Muscle of arm (tissue), 1 donor: ENCODE measurements at regions not wholly inside any gene's neighbourhood (a gene's known extent, or its start where the extent isn't known, plus 50 kb on each side); places are given as distances from the start of the nearest gene placed in this dataset.
A peak's percentile ranks its signal among the peaks of the same experiment; 100 is the strongest.

Experiments
- DNase-seq: peaks from one replicate; pipeline ENCODE4 v3.0.0-alpha.2; 2013

DNA sequence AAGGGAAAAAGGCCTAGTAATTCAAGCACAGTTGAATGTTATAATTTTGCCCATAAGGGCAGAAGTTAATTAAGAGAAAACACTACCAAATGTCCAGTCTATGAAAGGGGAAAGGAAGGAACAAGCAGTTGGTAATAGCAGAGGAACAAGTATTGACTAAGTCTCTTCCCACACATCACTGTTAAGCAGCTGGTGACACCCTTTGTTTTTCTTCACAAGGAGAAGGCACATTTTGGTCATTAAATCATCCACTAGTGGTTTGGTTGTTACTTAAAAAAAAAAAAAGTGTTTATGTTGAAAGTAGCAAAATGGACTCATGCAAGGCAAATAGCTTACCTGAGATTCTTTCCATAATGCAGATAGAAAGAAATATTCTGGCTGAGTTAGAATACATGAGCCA is 321.4 kb upstream of the NECTIN3 start:
- DNase-seq = no peak

DNA sequence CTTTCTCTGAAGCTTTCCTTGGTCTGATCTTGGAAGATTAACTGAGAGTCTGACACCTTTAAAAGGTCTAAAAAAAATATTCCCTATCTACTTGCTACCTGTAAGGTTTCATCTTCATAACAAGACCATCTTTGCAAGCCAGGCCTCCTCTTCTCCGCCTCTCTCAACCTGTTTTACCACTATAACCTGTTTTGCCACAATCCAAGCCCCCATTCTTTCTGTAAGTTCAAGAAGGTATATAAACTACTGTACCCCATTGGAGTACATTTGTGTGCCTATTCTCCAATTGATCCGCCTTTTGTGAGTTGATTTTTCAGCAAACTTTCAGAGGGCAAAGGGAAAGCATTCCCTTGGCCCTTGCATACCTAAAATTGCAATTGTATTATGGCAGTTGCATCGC is 319.3 kb upstream of the NECTIN3 start:
- DNase-seq = no peak

DNA sequence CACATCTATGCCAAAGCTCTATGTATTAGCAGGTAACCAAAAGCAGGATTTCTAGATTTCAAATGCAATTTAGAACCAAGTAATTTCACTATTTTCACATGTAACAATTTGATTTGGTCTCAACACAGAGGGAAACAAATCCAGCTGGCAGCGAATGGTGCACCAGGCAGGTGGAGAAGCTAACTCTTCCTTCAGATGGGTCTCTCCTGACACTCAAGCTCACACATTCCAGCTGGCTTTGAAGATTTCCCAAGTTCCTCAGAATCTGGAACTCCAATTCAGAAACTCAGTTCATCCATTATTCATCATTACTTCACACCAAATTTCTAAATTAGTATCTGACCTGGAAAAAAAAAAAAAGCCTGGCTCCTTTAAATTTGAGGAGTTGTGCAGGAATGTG is 318.1 kb upstream of the NECTIN3 start:
- no peak for DNase-seq

DNA sequence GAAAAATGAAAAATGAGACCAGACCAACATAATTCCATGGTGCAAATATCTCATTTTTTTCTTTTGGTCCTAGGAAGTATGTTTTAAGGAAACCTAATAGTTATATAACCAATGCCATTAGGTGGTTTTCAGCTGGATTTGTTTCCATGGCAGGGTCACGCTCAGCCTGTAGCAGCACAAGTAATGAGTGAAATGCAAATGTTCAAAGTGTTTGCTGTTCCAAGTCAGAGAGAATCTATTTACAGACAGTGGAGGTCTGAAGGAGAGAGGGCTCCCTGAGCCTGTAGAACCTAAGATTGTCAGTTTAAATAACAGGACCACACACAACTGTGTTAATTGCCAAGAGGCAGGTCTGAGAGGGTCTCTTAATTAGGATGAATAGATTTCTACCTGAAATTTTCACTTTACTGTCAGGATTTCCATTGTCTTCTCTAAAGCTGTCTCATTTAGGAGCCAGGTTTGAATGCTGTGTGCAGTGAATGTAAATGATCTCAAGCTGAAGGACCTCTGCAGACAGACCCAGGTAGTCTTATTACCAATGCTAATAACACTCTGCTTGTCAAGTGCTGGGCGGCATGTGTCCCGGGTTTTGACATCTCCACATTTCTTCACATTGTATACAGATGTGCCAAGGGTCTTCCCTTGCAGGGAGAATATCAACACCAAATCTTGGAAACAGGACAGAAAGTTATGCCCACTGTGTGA is 317.3 kb upstream of the NECTIN3 start:
- DNase-seq = no peak

DNA sequence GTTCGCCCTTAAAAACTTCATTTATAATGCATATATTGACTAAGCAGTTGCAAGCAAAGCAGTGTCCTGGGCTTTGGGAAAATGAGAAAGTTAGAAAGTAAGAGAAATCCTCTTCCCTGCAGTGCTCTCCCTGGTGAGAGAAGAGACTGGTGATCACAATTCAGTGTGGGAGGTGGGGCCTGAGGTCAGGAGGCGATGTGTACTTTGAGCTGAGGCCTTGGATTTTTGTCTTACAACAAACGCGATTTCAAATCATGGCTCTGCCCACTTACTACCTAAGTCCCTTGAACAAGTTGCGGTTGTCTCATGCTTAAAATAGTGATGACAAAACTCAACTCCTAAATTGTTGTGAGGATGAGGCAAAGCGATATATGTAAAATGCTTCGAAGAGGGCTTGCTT is 316.3 kb upstream of the NECTIN3 start:
- DNase-seq = no peak

DNA sequence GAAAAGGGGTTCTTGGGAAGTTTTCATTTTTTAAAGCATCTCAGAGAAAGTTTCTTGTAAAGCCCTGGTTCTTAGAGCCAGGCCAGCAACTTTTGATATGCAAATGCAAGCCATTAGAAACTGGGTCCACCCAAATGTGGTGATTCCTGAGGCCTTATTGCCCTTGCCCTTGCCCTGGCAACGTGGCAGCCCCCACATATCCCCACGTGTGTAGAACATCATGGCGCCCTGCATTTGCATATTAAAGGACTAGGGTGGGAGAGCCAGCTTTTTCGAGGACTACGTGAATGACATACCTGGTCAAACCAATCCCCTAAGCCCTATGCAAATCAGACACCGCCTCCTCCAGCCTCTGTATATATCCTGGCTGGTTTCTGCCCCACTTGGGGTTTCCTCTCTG is 314.9 kb upstream of the NECTIN3 start:
- DNase-seq = no peak

DNA sequence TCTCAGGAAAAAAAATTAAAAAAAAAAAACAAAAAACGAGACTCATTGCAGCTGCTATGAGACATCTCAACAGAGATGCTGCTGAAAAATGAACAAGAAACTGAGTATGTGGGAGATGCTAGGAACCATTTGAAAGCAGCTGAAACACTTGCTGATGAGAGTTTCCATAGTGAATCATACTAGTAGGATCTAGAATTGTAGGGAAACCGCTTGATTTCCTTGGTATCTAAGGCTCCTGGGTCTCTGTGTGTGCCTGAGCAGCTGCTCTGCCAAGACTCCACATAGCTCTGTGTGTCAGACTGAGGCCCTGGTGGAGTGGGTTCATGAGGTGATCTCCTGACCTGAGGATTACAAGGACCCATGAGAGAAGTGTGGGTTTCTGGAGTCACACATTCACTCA is 313.4 kb upstream of the NECTIN3 start:
- DNase-seq = no peak

DNA sequence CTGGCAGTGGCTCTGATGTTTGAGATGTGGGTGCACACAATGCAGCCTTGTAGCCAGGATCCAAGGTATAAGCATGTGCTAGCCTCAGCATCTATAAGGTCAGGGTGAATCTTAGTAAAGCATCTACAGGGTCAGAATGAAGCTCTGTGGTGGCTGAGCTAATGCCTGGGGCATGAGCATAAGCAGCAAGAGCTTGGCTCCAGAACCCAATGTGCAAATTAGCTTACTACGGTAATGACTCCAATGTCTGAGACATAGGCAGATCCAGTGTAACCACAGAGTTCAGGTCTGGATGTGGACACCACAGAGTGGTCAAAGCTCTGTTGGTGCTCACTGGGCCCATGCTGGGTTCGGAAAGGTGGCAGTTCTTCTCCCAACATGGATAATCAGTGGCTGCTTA is 304.5 kb upstream of the NECTIN3 start:
- DNase-seq = no peak

DNA sequence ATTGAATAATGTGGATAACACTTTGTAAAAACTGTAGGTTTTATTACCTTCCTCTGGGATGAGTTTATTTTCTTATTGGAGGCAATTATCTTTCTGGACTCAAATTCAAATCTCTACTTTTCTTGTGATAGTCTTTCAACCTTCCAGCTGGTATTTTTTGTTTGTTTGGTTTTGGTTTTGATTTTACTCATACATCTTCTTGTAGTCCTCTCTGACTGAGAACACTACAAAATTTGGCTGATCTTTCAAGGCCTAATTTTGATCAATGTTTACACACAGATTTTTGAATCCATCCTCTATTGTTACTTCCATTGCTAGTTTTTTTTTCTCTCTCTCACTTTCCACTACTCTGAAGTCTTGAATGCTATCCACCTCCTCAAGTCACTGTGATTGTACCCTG is 303.8 kb upstream of the NECTIN3 start:
- no peak for DNase-seq

DNA sequence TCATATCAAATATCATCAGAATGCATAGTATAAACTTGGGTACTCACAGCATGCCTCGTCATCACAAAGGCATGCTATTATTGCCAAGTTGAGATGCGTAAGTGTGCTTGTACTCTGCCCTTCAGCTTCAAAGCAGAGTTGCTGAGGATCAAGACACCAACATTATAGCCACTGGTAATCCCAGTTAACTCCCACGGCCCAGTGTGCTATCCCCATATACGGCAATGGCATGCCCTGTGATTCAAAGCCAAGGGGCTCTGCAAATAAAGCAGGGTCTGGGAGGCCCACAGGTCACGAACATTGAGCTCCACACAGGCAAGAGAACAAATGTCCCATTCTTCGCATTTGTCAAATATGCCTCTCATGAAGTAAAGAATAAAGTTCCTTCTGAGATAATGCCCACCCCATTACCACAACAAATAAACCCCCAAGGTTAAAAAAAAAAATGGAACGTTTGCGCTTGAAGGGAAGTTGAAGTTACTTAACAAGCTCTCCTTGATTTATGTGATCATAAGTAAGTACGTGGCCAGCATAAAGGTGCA is 298.1 kb upstream of the NECTIN3 start:
- peak; percentile 9 for DNase-seq

DNA sequence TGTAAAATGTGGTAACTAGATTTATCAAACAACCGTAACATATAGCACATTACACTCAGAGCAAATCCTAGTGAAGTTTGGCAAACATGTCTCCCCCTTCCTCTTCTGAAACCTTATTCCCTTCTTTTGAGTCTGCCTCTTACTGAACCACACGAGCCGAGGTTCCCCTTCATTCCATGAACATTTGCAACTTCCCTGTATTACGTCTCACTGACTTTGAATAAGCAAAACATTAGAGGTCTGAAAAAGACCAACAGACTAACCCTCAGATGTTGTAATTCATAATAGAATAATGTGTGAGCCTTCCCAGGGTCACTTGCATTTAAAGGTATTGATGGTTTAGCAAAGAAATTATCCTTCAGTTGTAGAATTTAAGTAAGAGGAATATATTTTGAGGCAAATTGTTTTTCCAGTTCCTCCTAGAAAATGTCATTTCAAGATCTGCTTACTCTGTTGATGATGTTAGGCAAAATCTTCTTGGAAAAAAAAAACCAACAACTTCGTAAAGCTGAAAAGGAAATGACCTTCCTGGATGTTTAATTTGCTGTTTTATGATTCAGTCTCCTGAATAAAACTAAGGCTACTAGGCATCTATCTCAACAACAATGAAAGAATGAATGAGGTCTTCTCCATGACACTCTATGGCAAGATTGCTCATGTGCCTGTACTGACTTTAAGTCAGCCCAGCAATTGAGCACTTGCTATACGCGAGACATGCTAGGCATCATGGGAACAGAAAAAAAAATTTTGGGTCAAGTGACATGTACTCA is 296.9 kb upstream of the NECTIN3 start:
- DNase-seq = no peak

DNA sequence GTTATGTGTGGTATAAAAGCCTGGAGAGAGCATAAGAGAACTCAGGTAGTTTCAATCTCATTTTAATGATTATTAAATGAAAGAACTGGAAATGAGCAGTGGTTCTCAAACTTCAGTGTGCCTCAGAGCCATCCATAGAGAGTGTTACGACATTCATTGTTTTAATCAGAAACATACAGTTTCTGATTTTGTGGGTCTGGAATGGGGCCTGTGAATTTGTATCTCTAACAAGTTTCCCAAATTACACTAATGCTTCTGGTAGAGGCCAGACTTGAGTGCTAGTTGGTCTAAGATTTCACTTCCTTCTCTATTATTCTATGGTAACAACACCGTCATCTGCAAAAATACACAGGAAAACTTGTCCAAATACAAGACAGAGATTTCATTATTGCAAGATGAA is 292.0 kb upstream of the NECTIN3 start:
- DNase-seq = no peak

DNA sequence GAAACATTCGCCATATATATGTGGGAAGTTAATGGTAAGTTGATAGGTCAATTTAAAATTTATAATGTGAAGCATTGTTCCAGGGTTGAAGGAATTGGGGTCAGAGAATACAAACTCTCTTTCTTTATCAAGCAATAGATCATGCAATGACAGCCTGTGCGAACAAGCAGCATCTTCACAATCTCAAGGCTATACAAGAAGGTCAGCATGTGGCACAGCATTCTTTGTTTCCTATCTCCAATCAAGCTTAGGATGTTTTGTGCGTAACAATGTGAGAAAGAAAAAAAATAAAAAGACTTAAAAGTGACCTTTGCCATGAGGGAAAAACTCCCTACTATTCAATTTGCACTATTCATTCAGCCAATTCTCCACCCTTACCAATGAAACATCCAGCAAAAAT is 288.1 kb upstream of the NECTIN3 start:
- no peak for DNase-seq

DNA sequence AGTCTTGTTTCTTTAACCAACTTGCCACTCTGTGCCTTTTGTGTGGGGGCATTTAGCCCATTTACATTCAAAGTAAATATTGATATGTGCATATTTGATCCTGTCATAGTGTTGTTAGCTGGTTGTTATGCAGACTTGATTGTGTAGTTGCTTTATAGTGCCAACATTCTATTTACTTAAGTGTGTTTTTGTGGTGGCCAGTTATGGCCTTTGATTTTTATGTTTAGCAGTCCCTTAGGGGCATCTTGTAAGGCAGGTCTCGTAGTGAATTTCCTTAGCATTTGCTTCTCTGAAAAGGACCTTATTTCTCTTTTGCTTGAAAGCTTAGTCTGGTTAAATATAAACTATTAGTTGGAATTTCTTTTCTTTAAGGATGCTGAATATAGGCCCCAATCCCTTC is 282.8 kb upstream of the NECTIN3 start:
- no peak for DNase-seq

DNA sequence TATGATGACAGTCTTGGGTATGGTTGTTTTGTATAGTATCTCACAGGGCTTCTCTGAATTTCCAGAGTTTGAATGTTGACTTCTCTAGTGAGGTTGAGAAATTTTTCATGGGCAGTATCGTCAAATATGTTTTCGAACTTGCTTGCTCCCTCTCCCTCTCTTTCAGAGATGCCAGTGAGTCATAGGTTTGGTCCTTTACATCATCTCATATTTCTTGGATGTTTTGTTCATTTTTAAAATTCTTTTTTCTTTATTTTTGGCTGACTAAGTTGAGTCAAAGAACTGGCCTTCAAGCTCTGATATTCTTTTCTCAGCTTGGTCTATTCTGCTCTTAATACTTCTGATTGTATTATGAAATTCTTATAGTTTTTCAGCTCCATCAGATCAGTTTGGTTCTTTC is 282.3 kb upstream of the NECTIN3 start:
- no peak for DNase-seq

DNA sequence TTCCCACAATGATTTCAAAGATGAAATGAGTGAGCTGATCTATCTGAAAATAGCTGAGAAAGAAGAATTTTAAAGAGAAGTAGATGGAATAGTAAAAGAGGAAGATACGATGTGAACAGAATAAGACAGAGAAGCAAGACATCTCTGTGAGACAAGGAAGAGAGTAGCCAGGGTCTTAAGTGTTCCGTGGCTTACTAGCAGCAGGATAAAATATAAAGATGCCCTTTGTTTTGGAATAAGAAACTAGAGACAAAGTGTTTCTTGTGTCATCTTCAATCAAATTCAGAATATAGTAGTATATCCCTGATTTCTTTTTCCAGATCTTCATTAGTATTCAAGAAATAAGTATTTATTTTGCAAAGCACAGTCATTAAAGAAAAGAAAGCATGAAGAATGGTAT is 281.0 kb upstream of the NECTIN3 start:
- DNase-seq = no peak

DNA sequence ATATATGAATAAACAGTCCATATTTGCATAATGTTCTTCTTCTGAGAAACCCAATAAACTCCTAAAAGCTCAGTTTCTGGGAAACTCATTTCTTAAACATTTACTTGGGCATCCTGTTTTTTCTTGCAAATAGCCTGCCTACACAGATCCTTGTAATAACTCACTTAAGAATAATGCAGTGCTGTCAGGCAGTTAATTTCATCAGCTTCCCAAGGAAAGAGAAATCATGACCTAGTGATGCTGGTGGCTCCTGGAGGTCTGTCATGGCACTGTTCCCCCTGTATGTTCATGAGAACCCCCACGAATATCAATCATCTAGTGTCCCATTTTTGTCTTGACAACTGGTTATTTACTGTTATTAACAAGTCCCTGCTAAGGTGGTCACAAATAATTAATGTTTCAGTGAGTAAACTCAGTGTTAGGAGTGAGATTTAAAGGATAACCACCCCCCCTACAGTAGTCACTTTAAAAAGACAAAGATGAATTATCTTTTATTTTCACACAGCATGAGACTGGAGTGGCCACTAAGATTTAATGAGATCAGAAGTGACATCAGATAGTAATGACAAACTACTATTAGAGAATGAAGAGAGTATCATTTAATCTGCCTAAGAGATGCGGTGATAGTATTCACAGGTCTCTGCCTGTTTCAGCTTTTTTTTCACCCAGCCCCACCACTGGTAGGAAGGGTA is 279.5 kb upstream of the NECTIN3 start:
- DNase-seq = no peak

DNA sequence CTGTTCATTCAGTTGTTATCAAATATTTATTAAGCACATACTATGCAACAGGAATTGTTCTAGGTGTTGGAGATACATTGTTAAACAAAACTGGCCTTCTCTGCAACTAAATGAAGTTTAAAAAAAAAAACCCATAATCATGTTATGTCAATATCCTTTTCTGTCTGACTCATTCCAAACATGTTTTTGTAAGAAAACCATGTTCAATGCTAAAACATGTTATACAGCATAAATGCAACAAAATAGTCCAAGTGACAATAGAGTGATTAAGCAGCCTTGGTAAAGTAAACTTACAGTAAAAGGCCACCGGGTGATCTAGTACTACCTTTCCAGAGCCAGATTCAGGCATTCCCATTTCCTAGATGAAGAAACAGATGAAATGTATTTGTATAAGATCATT is 278.0 kb upstream of the NECTIN3 start:
- no peak for DNase-seq

DNA sequence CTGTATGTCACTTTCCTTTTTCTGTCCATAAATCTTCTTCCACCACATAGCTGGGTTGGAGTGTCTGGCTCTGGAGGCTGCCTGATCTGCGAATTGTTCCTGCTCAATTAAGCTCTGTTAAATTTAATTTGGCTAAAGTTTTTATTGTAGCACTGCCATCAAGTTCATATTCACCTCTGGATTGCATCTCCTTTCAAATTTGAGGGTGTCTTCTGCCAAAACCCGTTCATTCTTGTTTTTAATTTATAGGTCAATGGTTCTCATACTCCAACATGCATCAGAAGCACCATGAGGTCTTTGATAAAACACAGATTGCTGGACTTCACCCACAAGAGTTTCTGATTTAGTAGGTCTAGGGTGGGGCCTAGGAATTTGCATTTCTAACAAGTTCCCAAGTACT is 276.5 kb upstream of the NECTIN3 start:
- DNase-seq = no peak

DNA sequence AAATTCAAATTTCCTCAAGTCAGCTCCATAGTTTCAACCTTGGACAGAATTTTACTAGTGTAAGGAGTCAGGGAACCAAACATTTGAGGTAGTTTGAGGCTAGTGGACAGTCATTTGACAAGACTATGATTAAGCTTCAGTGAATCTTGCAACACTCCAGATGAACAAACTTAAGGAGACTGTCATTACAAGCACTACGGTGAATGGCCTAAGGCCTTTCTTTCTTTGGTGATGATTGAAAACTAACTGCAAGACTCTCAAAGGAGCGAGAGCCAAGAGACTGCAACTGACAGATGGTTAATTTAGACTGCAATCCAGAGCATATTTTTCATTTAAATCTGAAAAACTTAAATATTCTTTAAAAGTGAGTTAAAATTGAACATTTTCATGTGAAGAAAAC is 272.3 kb upstream of the NECTIN3 start:
- DNase-seq = no peak

DNA sequence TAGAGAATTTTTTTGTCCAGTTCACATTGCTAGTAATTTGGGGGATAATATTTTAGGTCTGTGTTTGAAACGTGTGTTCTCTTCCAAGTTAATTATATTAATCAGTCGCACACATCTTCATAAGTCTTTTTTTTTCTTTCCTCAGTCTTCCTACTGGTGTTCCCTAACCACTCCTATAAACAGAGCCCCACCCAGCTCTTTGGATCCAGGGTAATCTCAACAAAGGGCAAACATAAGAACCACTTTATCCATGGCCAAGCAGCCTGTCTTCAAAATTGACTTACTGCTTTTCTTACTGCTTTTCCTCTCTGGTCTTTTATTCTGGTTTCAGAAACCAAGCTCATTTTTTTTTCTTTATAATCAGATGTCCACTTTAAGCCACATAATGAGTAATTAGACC is 266.8 kb upstream of the NECTIN3 start:
- DNase-seq = no peak

DNA sequence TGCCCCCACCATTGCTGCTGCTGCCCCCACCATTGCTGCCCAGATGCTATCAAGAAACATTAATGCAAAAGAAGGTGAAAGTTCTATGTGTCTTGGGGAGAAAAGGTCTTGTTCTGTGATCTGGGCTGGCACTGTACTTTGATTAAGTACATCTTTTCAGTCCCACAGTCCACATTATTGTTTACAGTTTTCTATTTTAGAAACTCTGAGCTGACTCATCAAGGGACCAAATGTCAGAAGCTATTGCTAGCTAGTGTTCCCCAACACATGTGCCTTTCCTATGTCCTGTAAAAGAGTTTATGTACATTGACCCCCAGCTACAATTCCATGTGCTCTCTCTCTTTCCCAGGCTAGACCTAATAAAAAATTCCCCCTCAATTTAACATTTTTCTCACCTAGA is 264.7 kb upstream of the NECTIN3 start:
- DNase-seq = no peak

DNA sequence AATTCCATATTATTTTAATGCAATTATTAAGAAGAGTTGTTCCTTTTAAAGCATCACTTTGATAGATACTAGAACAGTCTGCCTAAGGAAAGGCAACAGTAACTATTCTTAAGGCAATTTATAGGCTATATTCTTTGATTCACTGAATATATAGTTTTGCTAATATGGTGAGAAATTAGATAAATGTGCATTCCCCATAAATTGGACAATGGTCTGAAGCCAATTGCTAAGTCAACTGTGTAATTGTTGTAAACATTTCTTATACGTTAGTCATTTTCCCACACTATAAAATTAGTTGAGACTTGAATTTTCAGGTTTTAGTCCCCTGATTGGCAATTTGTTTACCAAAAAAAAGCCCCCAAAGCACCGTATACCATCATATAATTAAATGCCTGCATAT is 263.0 kb upstream of the NECTIN3 start:
- no peak for DNase-seq
